OCI-LY1 (cell line): ENCODE measurements at regions not wholly inside any gene's neighbourhood (a gene's known extent, or its start where the extent isn't known, plus 50 kb on each side); places are given as distances from the start of the nearest gene placed in this dataset.

Experiments
- H2AFZ ChIP-seq: fragments of 200-600 bp; sonication (generic), shearing (Covaris generic); 2 replicates; pipeline ENCODE4 v1.6.0; 2014; ENCODE audit warnings: antibody characterized with exemption, mild to moderate bottlenecking, low read length
- H3F3A ChIP-seq: fragments of 200-600 bp; sonication (generic), shearing (Covaris generic); 2 replicates; pipeline ENCODE4 v1.6.0; 2014; ENCODE audit warnings: mild to moderate bottlenecking, antibody characterized with exemption, low read length, moderate library complexity; ENCODE audit not compliant: insufficient read depth
- H3K27ac ChIP-seq: fragments of 200-600 bp; sonication (generic); 2 replicates; pipeline ENCODE4 v1.5.1; 2014; ENCODE audit warnings: low read length, mixed run types, mild to moderate bottlenecking, low read depth; ENCODE audit not compliant: poor library complexity, severe bottlenecking
- H3K27me3 ChIP-seq: fragments of 200-600 bp; sonication (generic); 2 replicates; pipeline ENCODE4 v1.6.0; 2014; ENCODE audit warnings: antibody characterized with exemption, mild to moderate bottlenecking, low read length, moderate library complexity; ENCODE audit not compliant: insufficient read depth
- H3K36me3 ChIP-seq: fragments of 200-600 bp; sonication (generic); 2 replicates; pipeline ENCODE4 v1.6.1; 2014; ENCODE audit warnings: mild to moderate bottlenecking, antibody characterized with exemption, low read length, moderate library complexity, mixed read lengths; ENCODE audit not compliant: insufficient read depth
- H3K4me1 ChIP-seq: fragments of 200-600 bp; sonication (generic); 2 replicates; pipeline ENCODE4 v1.5.1; 2014; ENCODE audit warnings: mild to moderate bottlenecking, low read length, moderate library complexity; ENCODE audit not compliant: insufficient read depth, severe bottlenecking
- H3K4me2 ChIP-seq: fragments of 200-600 bp; sonication (generic), shearing (Covaris generic); 2 replicates; pipeline ENCODE4 v1.6.1; 2014; ENCODE audit warnings: low read length
- H3K4me3 ChIP-seq: fragments of 200-600 bp; sonication (generic); 2 replicates; pipeline ENCODE4 v1.5.1; 2014; ENCODE audit warnings: low read length, low read depth, mild to moderate bottlenecking, mixed read lengths; ENCODE audit not compliant: poor library complexity, severe bottlenecking
- H3K79me2 ChIP-seq: fragments of 200-600 bp; shearing (Covaris generic); 2 replicates; pipeline ENCODE4 v1.6.1; 2016; ENCODE audit warnings: mixed run types, low read length, mixed read lengths; ENCODE audit not compliant: insufficient read depth
- H3K9ac ChIP-seq: fragments of 200-600 bp; sonication (generic), shearing (Covaris generic); 2 replicates; pipeline ENCODE4 v1.6.1; 2014; ENCODE audit warnings: mild to moderate bottlenecking, low read length, mixed read lengths
- H3K9me2 ChIP-seq: fragments of 200-600 bp; sonication (generic), shearing (Covaris generic); 2 replicates; pipeline ENCODE4 v1.6.1; 2014; ENCODE audit warnings: low read depth, mild to moderate bottlenecking, low read length, mixed read lengths
- H3K9me3 ChIP-seq: fragments of 200-600 bp; shearing (Covaris generic); 2 replicates; pipeline ENCODE4 v1.6.1; 2014; ENCODE audit warnings: low read length, mixed read lengths
- H4K20me1 ChIP-seq: fragments of 200-600 bp; sonication (generic), shearing (Covaris generic); 2 replicates; pipeline ENCODE4 v1.6.0; 2016; ENCODE audit warnings: mild to moderate bottlenecking, low read length; ENCODE audit not compliant: insufficient read depth
- EZH2 ChIP-seq: fragments of 200-600 bp; sonication (generic), shearing (Covaris generic); IDR thresholded peaks from 2 replicates; pipeline ENCODE4 v1.8.0; 2017; ENCODE audit warnings: borderline replicate concordance, mixed run types, mild to moderate bottlenecking, antibody characterized with exemption, low read length, moderate library complexity, mixed read lengths
- TF ChIP-seq, protein P1 (sequence below): fragments of 200-600 bp; sonication (generic), shearing (Covaris generic); IDR thresholded peaks from 2 replicates; pipeline ENCODE4 v1.5.1; 2017; ENCODE audit warnings: mild to moderate bottlenecking, antibody characterized with exemption, low read length, moderate library complexity, mixed read lengths

DNA sequence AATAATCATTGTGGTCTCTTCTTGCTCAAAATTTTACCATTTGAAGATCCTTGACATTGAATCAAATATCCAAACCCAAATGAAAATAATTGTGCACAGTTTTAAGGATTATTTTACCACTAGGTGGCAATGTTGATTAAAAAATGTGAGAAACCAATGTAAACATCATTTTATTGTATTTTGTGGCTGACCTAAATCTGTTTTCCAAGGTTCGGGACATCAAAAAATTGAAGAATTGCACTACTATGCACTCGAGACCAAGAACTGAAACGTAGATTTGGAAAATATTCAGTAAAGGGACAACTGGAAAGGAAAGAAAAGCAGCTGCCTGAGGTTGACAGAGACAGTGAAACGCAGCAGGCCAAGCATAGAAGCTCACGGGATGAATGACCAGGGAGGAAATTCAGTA is 259.3 kb downstream of the SNX13 start:
- Histone ChIP-seq H3K4me1 (no peaks in the 10 kb centered on the region), H3K27ac (no peak overlapping the region), H3K9me3 (no peaks in the 10 kb centered on the region), H4K20me1 (no peaks in the 10 kb centered on the region), H3K9me2 (no peaks in the 10 kb centered on the region), H3K79me2 (no peaks in the 10 kb centered on the region), H3K9ac (no peak overlapping the region), H2AFZ (no peak overlapping the region), H3K27me3 (peaks cover 4% of the 10 kb centered on the region; the same call in 1 of the 2 replicates), H3K36me3 (no peaks in the 10 kb centered on the region), H3F3A (no peaks in the 10 kb centered on the region), H3K4me2 (no peak overlapping the region), H3K4me3 (no peak overlapping the region)
- no peak for TF ChIP-seq EZH2
- TF ChIP-seq, protein P1, sequence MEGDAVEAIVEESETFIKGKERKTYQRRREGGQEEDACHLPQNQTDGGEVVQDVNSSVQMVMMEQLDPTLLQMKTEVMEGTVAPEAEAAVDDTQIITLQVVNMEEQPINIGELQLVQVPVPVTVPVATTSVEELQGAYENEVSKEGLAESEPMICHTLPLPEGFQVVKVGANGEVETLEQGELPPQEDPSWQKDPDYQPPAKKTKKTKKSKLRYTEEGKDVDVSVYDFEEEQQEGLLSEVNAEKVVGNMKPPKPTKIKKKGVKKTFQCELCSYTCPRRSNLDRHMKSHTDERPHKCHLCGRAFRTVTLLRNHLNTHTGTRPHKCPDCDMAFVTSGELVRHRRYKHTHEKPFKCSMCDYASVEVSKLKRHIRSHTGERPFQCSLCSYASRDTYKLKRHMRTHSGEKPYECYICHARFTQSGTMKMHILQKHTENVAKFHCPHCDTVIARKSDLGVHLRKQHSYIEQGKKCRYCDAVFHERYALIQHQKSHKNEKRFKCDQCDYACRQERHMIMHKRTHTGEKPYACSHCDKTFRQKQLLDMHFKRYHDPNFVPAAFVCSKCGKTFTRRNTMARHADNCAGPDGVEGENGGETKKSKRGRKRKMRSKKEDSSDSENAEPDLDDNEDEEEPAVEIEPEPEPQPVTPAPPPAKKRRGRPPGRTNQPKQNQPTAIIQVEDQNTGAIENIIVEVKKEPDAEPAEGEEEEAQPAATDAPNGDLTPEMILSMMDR: peak; percentile 69

GRCh38 chr7:17681965-17682364 is 258.3 kb downstream of the SNX13 start:
- Histone ChIP-seq H3K27ac (no peak overlapping the region), H3K9me2 (no peaks in the 10 kb centered on the region), H3K4me3 (no peak overlapping the region), H3K9ac (no peak overlapping the region), H2AFZ (no peak overlapping the region), H3F3A (no peaks in the 10 kb centered on the region), H3K27me3 (peaks cover 4% of the 10 kb centered on the region; the same call in 1 of the 2 replicates), H3K4me2 (no peak overlapping the region), H3K9me3 (0 out of 2 replicates have a peak, but pooled peaks cover 2% of the 10 kb centered on the region), H4K20me1 (no peaks in the 10 kb centered on the region), H3K79me2 (no peaks in the 10 kb centered on the region), H3K36me3 (no peaks in the 10 kb centered on the region), H3K4me1 (no peaks in the 10 kb centered on the region)
- TF ChIP-seq, protein P1: no peak
- TF ChIP-seq EZH2: no peak

DNA sequence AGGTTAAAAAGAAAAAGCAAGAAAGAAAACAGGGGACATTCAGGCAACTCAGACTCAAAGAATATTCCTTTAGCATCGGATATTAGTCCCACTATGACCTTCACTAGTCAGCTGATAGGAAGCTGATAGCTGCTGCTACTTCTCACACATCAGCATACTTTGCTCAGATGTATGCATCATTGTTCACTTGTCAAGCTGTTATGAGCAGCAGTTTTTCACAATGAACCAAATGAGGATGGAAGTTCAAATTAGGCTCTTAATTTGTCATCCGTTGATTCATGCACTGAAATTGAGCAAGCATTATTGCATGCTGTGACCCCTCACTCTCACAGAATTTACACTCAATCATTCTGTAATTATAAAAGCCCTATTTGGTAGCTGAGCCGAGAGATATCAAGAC is 257.7 kb downstream of the SNX13 start:
- H3K4me3 ChIP-seq: no peak overlapping the region
- H3K9ac ChIP-seq: no peak overlapping the region
- no peaks in the 10 kb centered on the region for H3K79me2 ChIP-seq
- no peaks in the 10 kb centered on the region for H3F3A ChIP-seq
- H3K36me3 ChIP-seq: no peaks in the 10 kb centered on the region
- H3K27ac ChIP-seq: no peak overlapping the region
- no peak for TF ChIP-seq EZH2
- TF ChIP-seq, protein P1: no peak
- H3K4me2 ChIP-seq: no peak overlapping the region
- H3K9me2 ChIP-seq: no peaks in the 10 kb centered on the region
- 0 out of 2 replicates have a peak, but pooled peaks cover 2% of the 10 kb centered on the region for H3K9me3 ChIP-seq
- H4K20me1 ChIP-seq: no peaks in the 10 kb centered on the region
- peaks cover 4% of the 10 kb centered on the region; the same call in 1 of the 2 replicates for H3K27me3 ChIP-seq
- H3K4me1 ChIP-seq: no peaks in the 10 kb centered on the region
- H2AFZ ChIP-seq: no peak overlapping the region
